GM18858 (cell line): ENCODE measurements at regions not wholly inside any gene's neighbourhood (a gene's known extent, or its start where the extent isn't known, plus 50 kb on each side); places are given as distances from the start of the nearest gene placed in this dataset.
"Not testable (repeated sequence)": the region's sequence is repeated elsewhere in the genome, so short reads cannot be mapped to it uniquely, and the experiment has no call there.

Experiments
- ATAC-seq: cut with Tn5 transposase; IDR thresholded peaks from one replicate; pipeline ENCODE4 v1.9.1; 2021; ENCODE audit not compliant: unreplicated experiment

DNA sequence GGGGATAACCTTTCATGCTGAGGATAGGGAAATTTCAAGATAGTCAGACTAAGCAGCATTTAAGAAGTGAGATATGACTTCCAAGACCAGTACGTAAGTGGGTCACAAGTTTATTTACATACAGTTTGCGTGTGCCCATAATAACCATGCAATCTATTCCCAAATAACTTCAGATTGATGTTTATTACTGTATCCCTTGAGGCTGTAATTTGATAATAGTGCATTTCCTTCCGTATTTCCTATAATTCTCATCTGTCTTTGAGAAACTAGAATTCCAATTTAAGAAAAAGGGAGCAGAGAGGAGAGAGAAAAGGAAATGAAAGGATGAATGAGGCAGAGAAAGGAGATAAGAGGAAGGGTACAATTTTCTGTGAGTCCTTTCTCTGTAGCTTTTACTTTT is 1073.1 kb downstream of the EPHA3 start:
- ATAC-seq: no peak

- ATAC-seq: peak; percentile 93
Observed at GRCh38 chr3:90182291-90182976, 1075.0 kb downstream of the EPHA3 start.

DNA sequence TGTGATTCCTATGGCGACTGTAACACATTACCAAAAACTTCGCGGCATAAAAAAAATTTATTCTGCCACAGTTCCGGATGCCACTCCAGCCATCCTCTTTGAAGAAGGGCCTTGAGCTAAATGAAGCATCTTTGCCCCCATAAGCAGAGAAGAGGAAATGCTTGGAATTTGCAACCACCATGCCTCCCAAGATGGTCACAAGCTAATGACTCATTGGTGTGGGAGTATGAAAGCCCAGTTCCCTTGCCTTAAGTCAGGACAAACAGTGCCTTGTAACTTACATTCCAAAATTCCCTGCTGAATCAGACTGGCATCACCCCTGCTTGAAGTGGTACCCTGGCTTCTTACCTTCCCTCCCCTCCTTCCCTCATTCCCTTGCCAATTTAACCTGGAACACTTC is 1077.4 kb downstream of the EPHA3 start:
- ATAC-seq: no peak

DNA sequence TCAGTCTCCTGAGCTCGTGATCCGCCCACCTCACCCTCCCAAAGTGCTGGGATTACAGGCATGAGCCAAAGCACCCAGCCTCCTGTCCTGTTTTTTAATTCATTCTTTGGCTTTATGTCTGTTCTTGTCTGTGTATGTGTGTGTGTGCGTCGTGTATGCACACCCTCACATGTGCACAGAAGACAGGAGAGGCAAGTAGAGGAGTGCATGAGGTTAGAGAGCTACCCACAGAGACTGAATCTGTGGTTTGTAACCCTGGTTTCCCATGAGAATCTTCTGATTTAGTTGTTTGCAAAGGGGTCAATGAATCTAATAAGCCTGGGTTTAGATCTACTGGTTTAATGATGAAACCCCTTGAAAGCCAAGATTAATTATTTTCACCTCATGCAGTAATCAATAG is 1090.0 kb downstream of the EPHA3 start:
- ATAC-seq: not testable (repeated sequence)

DNA sequence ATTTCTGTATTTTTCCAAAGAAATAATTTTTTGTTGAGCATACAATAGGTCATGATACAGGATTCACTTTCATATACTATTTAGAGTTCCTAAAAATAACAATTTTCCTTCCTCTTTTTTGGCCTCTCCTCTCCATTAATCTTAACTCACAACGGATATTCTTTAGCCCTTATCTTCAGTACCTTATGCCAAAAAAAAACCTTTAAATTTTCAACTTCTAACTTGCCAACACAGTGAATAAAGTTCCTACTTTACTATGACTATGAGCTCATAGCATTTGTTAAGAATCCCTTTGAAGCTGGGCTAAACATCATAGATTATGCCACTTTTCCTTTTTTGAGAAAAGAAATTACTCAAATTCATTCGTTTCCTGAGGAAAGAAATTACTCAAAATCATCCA is 1095.5 kb downstream of the EPHA3 start:
- ATAC-seq: not testable (repeated sequence)

GRCh38 chr3:90206482-90206881 is 1099.1 kb downstream of the EPHA3 start:
- ATAC-seq: not testable (repeated sequence)

DNA sequence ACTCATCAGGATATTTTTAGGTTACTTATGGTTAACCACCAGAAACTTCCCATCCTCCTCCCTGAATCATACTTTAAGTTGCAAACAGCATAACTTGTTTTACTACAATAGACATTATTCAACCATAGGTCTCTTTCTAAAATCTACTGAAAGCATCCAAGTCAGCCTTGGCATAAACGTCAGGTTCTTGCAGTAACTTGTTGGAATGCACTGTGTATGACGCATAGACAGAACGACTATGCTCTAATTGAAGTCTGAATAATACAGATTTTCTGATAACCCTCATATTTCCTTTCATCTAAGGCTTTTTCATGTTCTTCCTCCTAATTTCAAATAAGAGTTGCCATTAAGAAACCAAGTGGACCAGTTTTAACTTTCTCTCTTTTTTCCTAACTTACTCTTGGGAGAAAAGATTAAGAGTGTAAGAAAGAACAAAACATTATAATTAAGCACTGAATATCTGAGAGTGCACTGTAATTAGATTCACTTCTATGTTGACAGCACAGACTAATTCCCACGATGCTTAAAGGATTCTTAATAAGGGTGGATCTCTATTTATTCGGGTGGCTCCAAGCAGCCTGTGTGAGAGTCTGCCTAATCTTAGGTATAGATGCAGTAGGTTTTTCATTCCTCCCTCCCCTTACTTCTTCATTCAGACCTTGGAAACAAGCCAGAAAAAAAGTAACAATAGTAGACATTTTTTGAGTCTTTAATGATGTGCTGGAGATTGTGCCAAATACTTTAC is 1100.1 kb downstream of the EPHA3 start:
- not testable (repeated sequence) for ATAC-seq

DNA sequence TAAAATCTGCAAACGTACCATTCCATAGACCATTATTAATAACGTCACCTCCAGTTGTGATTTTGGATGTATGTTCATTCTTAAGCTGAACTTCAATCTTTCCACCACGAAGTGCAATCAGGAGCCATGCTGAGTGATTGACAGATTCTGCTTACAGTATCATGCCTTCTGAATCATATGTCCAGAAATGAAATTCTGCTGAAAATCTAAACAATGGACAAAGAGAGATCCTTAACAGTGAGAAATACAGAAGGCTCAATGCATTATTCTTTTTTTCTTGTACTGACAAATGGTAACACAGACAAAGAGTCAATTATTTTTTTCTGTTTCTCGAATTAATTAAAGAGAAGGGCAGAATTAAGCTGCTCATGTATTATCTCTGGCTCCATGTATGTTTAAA is 1114.5 kb downstream of the EPHA3 start:
- no peak for ATAC-seq

DNA sequence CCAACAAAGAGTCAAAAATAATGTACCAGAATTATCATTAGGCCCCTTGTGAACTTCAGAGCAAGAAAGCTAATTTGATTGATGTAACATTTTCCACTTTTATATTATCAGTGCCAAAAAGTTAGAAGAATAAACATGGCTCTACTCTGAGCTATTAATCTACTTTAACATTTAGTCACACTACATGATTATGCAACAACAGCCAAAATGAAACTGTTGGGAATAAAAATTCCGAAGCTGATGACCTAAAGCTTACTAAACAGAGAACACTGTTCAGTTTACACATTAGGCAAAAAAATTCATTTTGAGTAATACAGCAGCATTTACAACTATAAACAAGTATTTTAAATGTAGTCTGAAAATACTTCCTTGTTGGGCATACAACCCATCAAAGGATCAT is 1134.1 kb downstream of the EPHA3 start:
- no peak for ATAC-seq

- ATAC-seq: no peak
Observed at GRCh38 chr3:90253131-90253530, 1145.7 kb downstream of the EPHA3 start.

DNA sequence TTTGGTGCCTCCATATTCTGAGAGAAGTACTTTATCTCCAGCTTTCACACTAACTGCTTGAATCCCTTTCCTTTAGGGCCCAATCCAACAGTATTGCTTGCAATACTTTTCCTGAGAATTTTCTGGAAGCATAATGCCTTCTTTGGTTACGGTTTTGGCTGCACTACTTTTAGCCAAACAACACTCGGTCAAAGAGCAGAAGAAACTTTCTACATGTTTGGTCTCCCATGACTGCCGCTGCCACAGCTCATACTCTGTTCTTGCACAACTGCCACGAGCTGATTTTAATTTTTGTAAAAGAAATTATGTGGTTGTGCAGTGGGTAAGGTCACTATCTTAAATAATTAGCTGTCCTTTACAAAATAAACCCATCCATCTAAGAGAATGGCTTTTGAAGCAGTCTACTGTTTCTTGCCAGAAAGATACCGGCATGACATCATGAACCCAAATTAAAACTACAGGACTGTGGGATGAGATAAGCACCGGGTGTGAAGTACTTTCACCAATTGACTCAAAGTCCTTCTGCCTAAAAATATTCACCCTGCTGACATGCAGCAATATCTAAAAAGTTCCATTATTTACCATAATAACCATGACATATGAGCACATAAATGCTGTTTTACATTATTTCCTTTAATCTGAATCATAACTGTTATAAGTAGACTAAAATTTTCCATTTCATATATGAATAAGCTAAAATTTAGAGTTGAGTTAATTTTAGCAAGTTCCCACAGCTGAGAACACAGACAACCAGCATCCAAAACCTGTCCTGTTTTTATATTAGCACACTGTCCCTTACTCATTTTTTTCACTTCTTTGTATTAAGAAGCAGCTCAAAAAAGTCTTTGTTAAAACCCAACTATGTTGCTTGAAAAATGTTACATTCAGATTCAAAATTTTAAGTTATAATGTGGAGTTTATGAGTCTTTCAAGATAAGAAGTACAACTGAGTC is 1154.3 kb downstream of the EPHA3 start:
- ATAC-seq: no peak
